Coronary artery (tissue), 2 donors: ENCODE measurements at regions not wholly inside any gene's neighbourhood (a gene's known extent, or its start where the extent isn't known, plus 50 kb on each side); places are given as distances from the start of the nearest gene placed in this dataset.

Experiments
- DNase-seq: peaks from one replicate; pipeline ENCODE4 v3.0.0-alpha.2; 2017; ENCODE audit warnings: low spot score
- H3K27ac ChIP-seq, 2 donors: fragments of 200-600 bp; sonication (generic); one replicate each; pipeline ENCODE4 v1.5.1; 2016 to 2019
- H3K4me3 ChIP-seq: fragments of 200-600 bp; sonication (generic); 2 replicates; pipeline ENCODE4 v1.5.1; 2016; ENCODE audit warnings: mild to moderate bottlenecking, moderate library complexity
- TF ChIP-seq, protein P1 (sequence below): fragments of 200-600 bp; sonication (generic); IDR thresholded peaks from one replicate; pipeline ENCODE4 v1.5.1; 2019; ENCODE audit warnings: antibody characterized with exemption

GRCh38 chr6:9195322-9195721 lies 760.0 kb upstream of the SLC35B3 start:
- TF ChIP-seq, protein P1, sequence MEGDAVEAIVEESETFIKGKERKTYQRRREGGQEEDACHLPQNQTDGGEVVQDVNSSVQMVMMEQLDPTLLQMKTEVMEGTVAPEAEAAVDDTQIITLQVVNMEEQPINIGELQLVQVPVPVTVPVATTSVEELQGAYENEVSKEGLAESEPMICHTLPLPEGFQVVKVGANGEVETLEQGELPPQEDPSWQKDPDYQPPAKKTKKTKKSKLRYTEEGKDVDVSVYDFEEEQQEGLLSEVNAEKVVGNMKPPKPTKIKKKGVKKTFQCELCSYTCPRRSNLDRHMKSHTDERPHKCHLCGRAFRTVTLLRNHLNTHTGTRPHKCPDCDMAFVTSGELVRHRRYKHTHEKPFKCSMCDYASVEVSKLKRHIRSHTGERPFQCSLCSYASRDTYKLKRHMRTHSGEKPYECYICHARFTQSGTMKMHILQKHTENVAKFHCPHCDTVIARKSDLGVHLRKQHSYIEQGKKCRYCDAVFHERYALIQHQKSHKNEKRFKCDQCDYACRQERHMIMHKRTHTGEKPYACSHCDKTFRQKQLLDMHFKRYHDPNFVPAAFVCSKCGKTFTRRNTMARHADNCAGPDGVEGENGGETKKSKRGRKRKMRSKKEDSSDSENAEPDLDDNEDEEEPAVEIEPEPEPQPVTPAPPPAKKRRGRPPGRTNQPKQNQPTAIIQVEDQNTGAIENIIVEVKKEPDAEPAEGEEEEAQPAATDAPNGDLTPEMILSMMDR, result no peak
- H3K27ac ChIP-seq, result no peak overlapping the region
- H3K4me3 ChIP-seq, result no peak overlapping the region
- DNase-seq, result no peak

- DNase-seq, result no peak
- TF ChIP-seq, protein P1, result no peak
- no peak overlapping the region for H3K4me3 ChIP-seq
- H3K27ac ChIP-seq, result no peak overlapping the region
Observed at GRCh38 chr6:9192405-9192909, 757.1 kb upstream of the SLC35B3 start.

- Histone ChIP-seq H3K27ac (no peak overlapping the region), H3K4me3 (no peak overlapping the region)
- TF ChIP-seq, protein P1, result no peak
- no peak for DNase-seq
Observed at GRCh38 chr6:9186148-9186547, 750.8 kb upstream of the SLC35B3 start.

- no peak overlapping the region for H3K4me3 ChIP-seq
- DNase-seq, result no peak
- TF ChIP-seq, protein P1, result no peak
- no peak overlapping the region for H3K27ac ChIP-seq
Observed at GRCh38 chr6:9178071-9178470, 742.7 kb upstream of the SLC35B3 start.

DNA sequence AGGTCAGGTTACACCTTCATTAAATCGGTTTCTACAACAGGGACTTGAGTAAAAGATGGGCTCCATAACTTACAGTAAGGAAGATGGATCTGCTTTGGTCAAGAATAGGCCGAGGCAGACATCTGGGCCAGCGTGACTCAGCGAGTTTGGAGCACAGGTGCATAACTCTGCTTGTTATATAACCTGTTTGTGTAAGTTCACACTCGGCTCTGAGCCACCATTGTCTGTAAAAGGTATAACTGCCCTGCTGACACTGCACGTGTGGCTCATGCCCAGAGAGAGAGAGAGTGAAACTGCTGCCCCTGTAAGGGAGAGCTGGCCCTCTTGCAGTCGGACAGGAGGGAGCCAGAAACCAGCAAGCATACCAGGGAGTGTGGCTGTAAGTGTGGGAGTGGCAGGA lies 737.9 kb upstream of the SLC35B3 start:
- TF ChIP-seq, protein P1, result no peak
- no peak for DNase-seq
- Histone ChIP-seq H3K27ac (no peak overlapping the region), H3K4me3 (no peak overlapping the region)

- H3K27ac ChIP-seq, result no peak overlapping the region
- H3K4me3 ChIP-seq, result no peak overlapping the region
- TF ChIP-seq, protein P1, result no peak
- no peak for DNase-seq
Observed at GRCh38 chr6:9172096-9172495, 736.8 kb upstream of the SLC35B3 start.

GRCh38 chr6:9168669-9169068 lies 733.3 kb upstream of the SLC35B3 start:
- Histone ChIP-seq H3K27ac (no peak overlapping the region), H3K4me3 (no peak overlapping the region)
- TF ChIP-seq, protein P1, result no peak
- DNase-seq, result no peak
